SK-N-SH (cell line): ENCODE measurements at regions not wholly inside any gene's neighbourhood (a gene's known extent, or its start where the extent isn't known, plus 50 kb on each side); places are given as distances from the start of the nearest gene placed in this dataset.

Source experiments
- CTCF ChIA-PET: fragments of 300-600, 350-600 bp; formaldehyde crosslinking; extraction: SDS; loops from one replicate; lab custom pipeline; 2021; lab: Yijun Ruan, JAX
- POLR2A ChIA-PET: fragments of 350-600 bp; sonication (Branson Sonifier 250); formaldehyde crosslinking; extraction: SDS; loops from one replicate; lab custom pipeline; 2020; ENCODE audit warnings: antibody characterized with exemption, inconsistent platforms; lab: Yijun Ruan, JAX
- DNase-seq: peaks from one replicate; pipeline ENCODE4 v3.0.0; 2012
- H2AFZ ChIP-seq: fragments of 200-600 bp; sonication (generic); 2 replicates; pipeline ENCODE4 v1.8.1; 2016; ENCODE audit warnings: antibody characterized with exemption, mild to moderate bottlenecking, low read depth
- H3F3A ChIP-seq: fragments of 200-600 bp; sonication (generic); replicated peaks from 2 replicates; pipeline ENCODE3; 2016; ENCODE audit warnings: antibody characterized with exemption, mild to moderate bottlenecking; ENCODE audit not compliant: insufficient read depth
- H3K27ac ChIP-seq, 2 experiments: fragments of 200-500 bp in 1 of 2; fragments of 200-600 bp in 1 of 2; sonication (Bioruptor generic) in 1 of 2; sonication (generic), shearing (Covaris generic) in 1 of 2; 2 replicates each; pipeline versions ENCODE4 v1.5.1 to v1.6.1; 2014 to 2016; ENCODE audit warnings: low read depth in 2 of 2, inconsistent platforms in 1 of 2, low read length in 1 of 2, mild to moderate bottlenecking in 1 of 2, mixed read lengths in 1 of 2
- H3K27me3 ChIP-seq: fragments of 200-600 bp; sonication (generic), shearing (Covaris generic); 2 replicates; pipeline ENCODE4 v1.6.1; 2016; ENCODE audit warnings: mixed run types; ENCODE audit not compliant: insufficient read depth
- H3K36me3 ChIP-seq, 2 experiments: fragments of 200-500 bp in 1 of 2; fragments of 200-600 bp in 1 of 2; sonication (Bioruptor generic) in 1 of 2; sonication (generic) in 1 of 2; replicated peaks in 1 of 2; 2 replicates each; pipeline versions ENCODE3 to v1.5.1; 2014 to 2016; ENCODE audit warnings: low read length in 1 of 2, mild to moderate bottlenecking in 1 of 2; ENCODE audit not compliant: insufficient read depth in 2 of 2, control insufficient read depth in 1 of 2
- H3K4me1 ChIP-seq, 2 experiments: fragments of 200-500 bp in 1 of 2; fragments of 200-600 bp in 1 of 2; sonication (Bioruptor generic) in 1 of 2; sonication (generic), shearing (Covaris generic) in 1 of 2; 2 replicates each; pipeline versions ENCODE4 v1.5.1 to v1.6.1; 2014 to 2016; ENCODE audit warnings: low read depth in 1 of 2, low read length in 1 of 2, mixed run types in 1 of 2; ENCODE audit not compliant: insufficient read depth in 2 of 2, control insufficient read depth in 1 of 2
- H3K4me2 ChIP-seq: fragments of 200-600 bp; sonication (generic), shearing (Covaris generic); 2 replicates; pipeline ENCODE4 v1.6.1; 2017; ENCODE audit warnings: mixed run types
- H3K4me3 ChIP-seq, 2 experiments: fragments of 200-500 bp in 1 of 2; fragments of 200-600 bp in 1 of 2; sonication (Bioruptor generic) in 1 of 2; sonication (generic), shearing (Covaris generic) in 1 of 2; 2 replicates each; pipeline versions ENCODE4 v1.5.1 to v1.8.1; 2014 to 2016; ENCODE audit warnings: low read depth in 2 of 2, inconsistent platforms in 1 of 2, low read length in 1 of 2, mild to moderate bottlenecking in 1 of 2, mixed read lengths in 1 of 2, moderate library complexity in 1 of 2
- H3K79me2 ChIP-seq: fragments of 200-600 bp; sonication (generic); 2 replicates; pipeline ENCODE4 v1.8.1; 2017; ENCODE audit warnings: mild to moderate bottlenecking; ENCODE audit not compliant: insufficient read depth
- H3K9ac ChIP-seq: fragments of 200-600 bp; sonication (generic); 2 replicates; pipeline ENCODE4 v1.6.1; 2017; ENCODE audit warnings: mixed run types
- H3K9me2 ChIP-seq: fragments of 200-600 bp; sonication (generic); 2 replicates; pipeline ENCODE4 v1.6.1; 2017; ENCODE audit warnings: mixed run types
- H3K9me3 ChIP-seq: fragments of 200-600 bp; sonication (generic); 2 replicates; pipeline ENCODE4 v1.6.1; 2017; ENCODE audit warnings: mixed run types, mild to moderate bottlenecking, moderate library complexity
- H4K20me1 ChIP-seq: fragments of 200-600 bp; sonication (generic); 2 replicates; pipeline ENCODE4 v1.6.1; 2017; ENCODE audit warnings: mild to moderate bottlenecking, mixed run types; ENCODE audit not compliant: insufficient read depth
- ELF1 ChIP-seq: IDR thresholded peaks from 2 replicates; pipeline ENCODE4 v1.4.0; 2012
- EP300 ChIP-seq, 2 experiments: IDR thresholded peaks; 2 replicates each; pipeline versions ENCODE4 v1.4.0 to v1.6.1; 2012; ENCODE audit warnings: borderline replicate concordance in 1 of 2, low read depth in 1 of 2, low read length in 1 of 2
- FOXJ3 ChIP-seq: sonication (generic); formaldehyde crosslinking; IDR thresholded peaks from 2 replicates; pipeline ENCODE4 v1.5.1; 2020; ENCODE audit warnings: mild to moderate bottlenecking, missing genetic modification reagents
- FOXM1 ChIP-seq: IDR thresholded peaks from 2 replicates; pipeline ENCODE4 v1.4.0; 2012; ENCODE audit warnings: low read depth, mild to moderate bottlenecking
- GABPA ChIP-seq: IDR thresholded peaks from 2 replicates; pipeline ENCODE4 v1.4.0; 2012; ENCODE audit warnings: low read depth, mild to moderate bottlenecking
- IRF3 ChIP-seq: fragments of 150-350 bp; IDR thresholded peaks from 2 replicates; pipeline ENCODE4 v1.6.1; 2016; ENCODE audit warnings: mild to moderate bottlenecking, low read depth, low read length
- JUND ChIP-seq: IDR thresholded peaks from 2 replicates; pipeline ENCODE4 v1.4.0; 2012
- MAX ChIP-seq: IDR thresholded peaks from 2 replicates; pipeline ENCODE4 v1.4.0; 2012; ENCODE audit warnings: low read depth
- MXI1 ChIP-seq: IDR thresholded peaks from 2 replicates; pipeline ENCODE4 v1.6.1; 2012; ENCODE audit warnings: mild to moderate bottlenecking, low read depth, low read length, improper control_type of control experiment
- NRF1 ChIP-seq: IDR thresholded peaks from 2 replicates; pipeline ENCODE4 v1.6.1; 2012; ENCODE audit warnings: low read depth, mild to moderate bottlenecking, low read length
- POLR2AphosphoS5 ChIP-seq: IDR thresholded peaks from 2 replicates; pipeline ENCODE4 v1.6.1; 2012; ENCODE audit warnings: low read depth, low read length
- RAD21 ChIP-seq: IDR thresholded peaks from 2 replicates; pipeline ENCODE4 v1.6.1; 2012; ENCODE audit warnings: mild to moderate bottlenecking, low read length
- RCOR1 ChIP-seq: fragments of 150-350 bp; IDR thresholded peaks from 2 replicates; pipeline ENCODE4 v1.6.1; 2017; ENCODE audit warnings: antibody characterized with exemption, low read length
- REST ChIP-seq: IDR thresholded peaks from 2 replicates; pipeline ENCODE4 v1.6.1; 2012; ENCODE audit warnings: mild to moderate bottlenecking, low read depth, low read length, moderate library complexity
- RFX5 ChIP-seq: IDR thresholded peaks from 2 replicates; pipeline ENCODE4 v1.6.1; 2012; ENCODE audit warnings: mild to moderate bottlenecking, improper control_type of control experiment, low read length
- RXRA ChIP-seq: IDR thresholded peaks from 2 replicates; pipeline ENCODE4 v1.4.0; 2012; ENCODE audit warnings: low read depth, mild to moderate bottlenecking, borderline replicate concordance
- SIN3A ChIP-seq: IDR thresholded peaks from 2 replicates; pipeline ENCODE4 v1.6.1; 2012; ENCODE audit warnings: low read depth, mild to moderate bottlenecking, low read length, moderate library complexity, borderline replicate concordance
- SMC3 ChIP-seq: IDR thresholded peaks from 2 replicates; pipeline ENCODE4 v1.6.1; 2012; ENCODE audit warnings: low read depth, low read length, improper control_type of control experiment
- TAF1 ChIP-seq: IDR thresholded peaks from 2 replicates; pipeline ENCODE4 v1.6.1; 2012; ENCODE audit warnings: low read depth, mild to moderate bottlenecking, low read length, moderate library complexity, borderline replicate concordance
- USF2 ChIP-seq: fragments of 150-350 bp; IDR thresholded peaks from 2 replicates; pipeline ENCODE4 v1.6.1; 2017; ENCODE audit warnings: antibody characterized with exemption, low read length, low read depth, borderline replicate concordance
- WGBS: methylation state at CpG from one replicate; pipeline ENCODE4 v1.1.6; 2017; ENCODE audit warnings: low lambda C conversion rate; 5-methylcytosine and 5-hydroxymethylcytosine counted together

- no peaks in the 10 kb centered on the region for H3K27me3 ChIP-seq
- no peak overlapping the region for H3K9ac ChIP-seq
- H3K27ac ChIP-seq: no peak overlapping the region
- H3K4me2 ChIP-seq: no peak overlapping the region
- H3K4me1 ChIP-seq: no peaks in the 10 kb centered on the region; a peak in 1 of 4 replicates
- ChIA-PET POLR2A (no interaction called here), CTCF (no interaction called here)
- no peaks in the 10 kb centered on the region for H3K36me3 ChIP-seq
- no peaks in the 10 kb centered on the region for H3F3A ChIP-seq
- no peak for DNase-seq
- 79% methylated on average over 5 of the region's 5 CpGs for WGBS
- H3K79me2 ChIP-seq: no peaks in the 10 kb centered on the region
- no peak overlapping the region for H2AFZ ChIP-seq
- H3K9me2 ChIP-seq: no peaks in the 10 kb centered on the region
- H3K9me3 ChIP-seq: no peaks in the 10 kb centered on the region
- no peak overlapping the region for H3K4me3 ChIP-seq
- no peaks in the 10 kb centered on the region for H4K20me1 ChIP-seq
- no peak for TF ChIP-seq ELF1
- TF ChIP-seq GABPA: no peak
- TF ChIP-seq RAD21: no peak
- no peak for TF ChIP-seq FOXM1
- no peak for TF ChIP-seq MAX
- no peak for TF ChIP-seq USF2
- TF ChIP-seq SIN3A: no peak
- no peak for TF ChIP-seq EP300 (IDR thresholded peaks at IDR 0.05; ENCODE audit: borderline replicate concordance in 1 of 2, low read depth in 1 of 2, low read length in 1 of 2)
Measured at GRCh38 chr4:107366016-107366735, 330.1 kb upstream of the DKK2 start.

GRCh38 chr4:107363125-107363524, 327.0 kb upstream of the DKK2 start:
- H3K27me3 ChIP-seq: no peaks in the 10 kb centered on the region
- TF ChIP-seq RFX5 (no peak), SMC3 (no peak), FOXJ3 (CRISPR knock-in tag) (no peak), RCOR1 (no peak), TAF1 (no peak), USF2 (no peak), NRF1 (no peak), MXI1 (no peak), REST (no peak), POLR2AphosphoS5 (no peak), GABPA (no peak), IRF3 (no peak), RXRA (no peak), JUND (no peak)
- TF ChIP-seq, all 33 proteins: peak for 0
- no peak overlapping the region for H3K9ac ChIP-seq
- no peaks in the 10 kb centered on the region for H3K9me3 ChIP-seq
- no peaks in the 10 kb centered on the region; a peak in 2 of 4 replicates for H3K4me1 ChIP-seq
- no peak overlapping the region for H3K27ac ChIP-seq
- H3K9me2 ChIP-seq: no peaks in the 10 kb centered on the region
- no peaks in the 10 kb centered on the region for H3F3A ChIP-seq
- ChIA-PET CTCF (no interaction called here), POLR2A (no interaction called here)
- no peaks in the 10 kb centered on the region for H4K20me1 ChIP-seq
- H3K36me3 ChIP-seq: no peaks in the 10 kb centered on the region
- no peak overlapping the region for H2AFZ ChIP-seq
- DNase-seq: no peak
- 69% methylated on average over 2 of the region's 2 CpGs for WGBS
- no peak overlapping the region for H3K4me2 ChIP-seq
- no peak overlapping the region for H3K4me3 ChIP-seq
- H3K79me2 ChIP-seq: no peaks in the 10 kb centered on the region
